Sigmoid colon (tissue), 4 donors: ENCODE measurements at regions not wholly inside any gene's neighbourhood (a gene's known extent, or its start where the extent isn't known, plus 50 kb on each side); places are given as distances from the start of the nearest gene placed in this dataset.

Experiments used
- CTCF ChIP-seq, 4 experiments: fragments of 450-650 bp in 3 of 4; fragments of 200-600 bp in 1 of 4; IDR thresholded peaks; one replicate each; pipeline ENCODE4 v1.5.1; 2016 to 2019; ENCODE audit warnings: antibody characterized with exemption in 4 of 4, mild to moderate bottlenecking in 3 of 4, moderate library complexity in 2 of 4
- POLR2AphosphoS5 ChIP-seq, 4 donors: sonication (generic); formaldehyde crosslinking; IDR thresholded peaks; one replicate each; pipeline ENCODE4 v1.6.1; 2017; ENCODE audit warnings: antibody characterized with exemption in 4 of 4

GRCh38 chr3:162764808-162765071 is 1268.1 kb downstream of the OTOL1 start:
- TF ChIP-seq CTCF (IDR thresholded peaks at IDR 0.05) (no peak), POLR2AphosphoS5 (IDR thresholded peaks at IDR 0.05) (no peak)
